Neural crest cell (in vitro differentiated cells): ENCODE measurements at regions not wholly inside any gene's neighbourhood (a gene's known extent, or its start where the extent isn't known, plus 50 kb on each side); places are given as distances from the start of the nearest gene placed in this dataset.

Source experiments
- DNase-seq: peaks from one replicate; pipeline ENCODE4 v3.0.0; 2021; ENCODE audit warnings: low read depth, mixed read lengths, low spot score
- H3K27ac Mint-ChIP-seq: one replicate; pipeline ENCODE4 v1.8.0; 2021; ENCODE audit warnings: mild to moderate bottlenecking, mixed read lengths; ENCODE audit not compliant: unreplicated experiment
- H3K27me3 Mint-ChIP-seq: 2 replicates; pipeline ENCODE4 v1.8.0; 2021; ENCODE audit warnings: low read depth, mild to moderate bottlenecking, mixed read lengths
- H3K36me3 Mint-ChIP-seq: 2 replicates; pipeline ENCODE4 v1.8.0; 2021; ENCODE audit warnings: low read depth, mild to moderate bottlenecking, mixed read lengths
- H3K4me1 Mint-ChIP-seq: 2 replicates; pipeline ENCODE4 v1.8.0; 2021; ENCODE audit warnings: mixed read lengths
- H3K4me3 Mint-ChIP-seq: one replicate; pipeline ENCODE4 v1.8.0; 2021; ENCODE audit warnings: mild to moderate bottlenecking, mixed read lengths
- H3K9me3 Mint-ChIP-seq: 2 replicates; pipeline ENCODE4 v1.8.0; 2021; ENCODE audit warnings: mixed read lengths
- CTCF ChIP-seq: fragments of 200-600 bp; sonication (generic); conservative IDR thresholded peaks from 2 replicates; pipeline ENCODE4 v1.5.0; 2021; ENCODE audit warnings: antibody characterized with exemption, mild to moderate bottlenecking

- TF ChIP-seq CTCF: no peak
- Mint-ChIP-seq H3K27me3 (peaks cover 11% of the 10 kb centered on the region), H3K36me3 (no peaks in the 10 kb centered on the region), H3K9me3 (no peaks in the 10 kb centered on the region), H3K27ac (no peak overlapping the region), H3K4me1 (no peaks in the 10 kb centered on the region), H3K4me3 (no peak overlapping the region)
- no peak for DNase-seq
These were observed 82.6 kb downstream of the TRIM42 start for GRCh38 chr3:140760324-140761075.

GRCh38 chr3:140761076-140761639, 83.3 kb downstream of the TRIM42 start:
- Mint-ChIP-seq H3K4me3 (no peak overlapping the region), H3K9me3 (no peaks in the 10 kb centered on the region), H3K4me1 (no peaks in the 10 kb centered on the region), H3K27ac (no peak overlapping the region), H3K27me3 (peaks cover 11% of the 10 kb centered on the region), H3K36me3 (no peaks in the 10 kb centered on the region)
- no peak for TF ChIP-seq CTCF
- no peak for DNase-seq

- DNase-seq: no peak
- TF ChIP-seq CTCF: no peak
- no peaks in the 10 kb centered on the region for H3K9me3 Mint-ChIP-seq
- no peak overlapping the region for H3K4me3 Mint-ChIP-seq
- no peak overlapping the region for H3K27ac Mint-ChIP-seq
- no peaks in the 10 kb centered on the region for H3K4me1 Mint-ChIP-seq
- peaks cover 8% of the 10 kb centered on the region for H3K27me3 Mint-ChIP-seq
- no peaks in the 10 kb centered on the region for H3K36me3 Mint-ChIP-seq
These were observed 84.9 kb downstream of the TRIM42 start for GRCh38 chr3:140762746-140763145.

DNA sequence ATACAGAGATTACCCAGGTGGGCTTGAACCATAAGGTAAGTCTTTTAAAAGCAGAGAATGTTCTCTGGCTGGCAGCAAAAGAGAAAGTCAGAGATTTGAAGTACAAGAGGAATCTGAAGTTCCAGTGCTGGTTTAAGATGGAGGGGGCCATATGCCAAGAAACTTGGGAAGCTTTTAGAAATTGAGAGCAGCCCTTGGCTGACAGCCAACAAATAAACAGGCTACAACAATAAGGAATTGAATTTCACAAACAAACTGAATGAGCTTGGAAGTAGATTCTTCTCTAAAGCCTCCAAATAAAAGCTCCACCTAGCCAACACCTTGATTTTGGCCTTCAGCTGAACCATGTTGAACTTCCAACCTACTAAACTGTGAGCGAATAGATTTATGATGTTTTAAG, 85.7 kb downstream of the TRIM42 start:
- Mint-ChIP-seq H3K36me3 (no peaks in the 10 kb centered on the region), H3K27ac (no peak overlapping the region), H3K4me3 (no peak overlapping the region), H3K27me3 (peaks cover 4% of the 10 kb centered on the region), H3K4me1 (no peaks in the 10 kb centered on the region), H3K9me3 (no peaks in the 10 kb centered on the region)
- no peak for TF ChIP-seq CTCF
- no peak for DNase-seq

GRCh38 chr3:140765246-140765645, 87.4 kb downstream of the TRIM42 start:
- no peak for TF ChIP-seq CTCF
- Mint-ChIP-seq H3K4me1 (no peaks in the 10 kb centered on the region), H3K27ac (no peak overlapping the region), H3K36me3 (no peaks in the 10 kb centered on the region), H3K4me3 (no peak overlapping the region), H3K27me3 (peaks cover 4% of the 10 kb centered on the region), H3K9me3 (no peaks in the 10 kb centered on the region)
- DNase-seq: no peak
